Smooth muscle cell (in vitro differentiated cells): ENCODE measurements at regions not wholly inside any gene's neighbourhood (a gene's known extent, or its start where the extent isn't known, plus 50 kb on each side); places are given as distances from the start of the nearest gene placed in this dataset.
"Not testable (repeated sequence)": the region's sequence is repeated elsewhere in the genome, so short reads cannot be mapped to it uniquely, and the experiment has no call there.

ENCODE experiments used
- DNase-seq: peaks from one replicate; lab custom pipeline; 2025; ENCODE audit not compliant: unreplicated experiment; lab: John Stamatoyannopoulos, UW
- H2AFZ ChIP-seq: fragments of 200-600 bp; sonication (generic); 2 replicates; pipeline ENCODE4 v1.6.0; 2016; ENCODE audit warnings: antibody characterized with exemption, low read depth, mild to moderate bottlenecking
- H3F3A ChIP-seq: fragments of 200-600 bp; sonication (generic); 2 replicates; pipeline ENCODE4 v1.6.0; 2017; ENCODE audit warnings: antibody characterized with exemption, low read depth
- H3K27ac ChIP-seq: fragments of 200-600 bp; sonication (generic); 2 replicates; pipeline ENCODE4 v1.5.1; 2016; ENCODE audit warnings: low read depth, mild to moderate bottlenecking
- H3K27me3 ChIP-seq: fragments of 200-600 bp; sonication (generic); 2 replicates; pipeline ENCODE4 v1.6.1; 2016; ENCODE audit warnings: low read depth, mild to moderate bottlenecking
- H3K36me3 ChIP-seq: fragments of 200-600 bp; sonication (generic); 2 replicates; pipeline ENCODE4 v1.5.1; 2016; ENCODE audit warnings: low read depth
- H3K4me1 ChIP-seq: fragments of 200-600 bp; sonication (generic); 2 replicates; pipeline ENCODE4 v1.5.1; 2016; ENCODE audit warnings: low read depth
- H3K4me2 ChIP-seq: fragments of 200-600 bp; sonication (generic); 2 replicates; pipeline ENCODE4 v1.6.0; 2016; ENCODE audit warnings: mild to moderate bottlenecking
- H3K4me3 ChIP-seq: fragments of 200-600 bp; sonication (generic); 2 replicates; pipeline ENCODE4 v1.5.1; 2016; ENCODE audit warnings: mild to moderate bottlenecking
- H3K79me2 ChIP-seq: fragments of 200-600 bp; sonication (generic); 2 replicates; pipeline ENCODE4 v1.6.0; 2016; ENCODE audit warnings: low read depth, mild to moderate bottlenecking
- H3K9ac ChIP-seq: fragments of 200-600 bp; sonication (generic); 2 replicates; pipeline ENCODE4 v1.6.0; 2016; ENCODE audit warnings: low read depth
- H3K9me3 ChIP-seq: fragments of 200-600 bp; sonication (generic); replicated peaks from 2 replicates; pipeline ENCODE4 v1.5.1; 2016; ENCODE audit warnings: low read depth
- H4K20me1 ChIP-seq: fragments of 200-600 bp; sonication (generic); 2 replicates; pipeline ENCODE4 v1.6.0; 2016; ENCODE audit warnings: low read depth
- WGBS: methylation state at CpG from one replicate; pipeline ENCODE4 v1.1.7; 2016; ENCODE audit warnings: low lambda C conversion rate; 5-methylcytosine and 5-hydroxymethylcytosine counted together
- TF ChIP-seq, protein P1 (sequence below): fragments of 200-600 bp; sonication (generic); IDR thresholded peaks from 2 replicates; pipeline ENCODE4 v1.5.1; 2017; ENCODE audit warnings: borderline replicate concordance, mild to moderate bottlenecking, antibody characterized with exemption; ENCODE audit not compliant: insufficient read depth, poor library complexity, severe bottlenecking

- WGBS, result 90% methylated on average over 2 of the region's 2 CpGs
- no peak for DNase-seq
- TF ChIP-seq, protein P1, sequence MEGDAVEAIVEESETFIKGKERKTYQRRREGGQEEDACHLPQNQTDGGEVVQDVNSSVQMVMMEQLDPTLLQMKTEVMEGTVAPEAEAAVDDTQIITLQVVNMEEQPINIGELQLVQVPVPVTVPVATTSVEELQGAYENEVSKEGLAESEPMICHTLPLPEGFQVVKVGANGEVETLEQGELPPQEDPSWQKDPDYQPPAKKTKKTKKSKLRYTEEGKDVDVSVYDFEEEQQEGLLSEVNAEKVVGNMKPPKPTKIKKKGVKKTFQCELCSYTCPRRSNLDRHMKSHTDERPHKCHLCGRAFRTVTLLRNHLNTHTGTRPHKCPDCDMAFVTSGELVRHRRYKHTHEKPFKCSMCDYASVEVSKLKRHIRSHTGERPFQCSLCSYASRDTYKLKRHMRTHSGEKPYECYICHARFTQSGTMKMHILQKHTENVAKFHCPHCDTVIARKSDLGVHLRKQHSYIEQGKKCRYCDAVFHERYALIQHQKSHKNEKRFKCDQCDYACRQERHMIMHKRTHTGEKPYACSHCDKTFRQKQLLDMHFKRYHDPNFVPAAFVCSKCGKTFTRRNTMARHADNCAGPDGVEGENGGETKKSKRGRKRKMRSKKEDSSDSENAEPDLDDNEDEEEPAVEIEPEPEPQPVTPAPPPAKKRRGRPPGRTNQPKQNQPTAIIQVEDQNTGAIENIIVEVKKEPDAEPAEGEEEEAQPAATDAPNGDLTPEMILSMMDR, result no peak
Observed at GRCh38 chr5:105616599-105616998, 2054.0 kb upstream of the NUDT12 start.

DNA sequence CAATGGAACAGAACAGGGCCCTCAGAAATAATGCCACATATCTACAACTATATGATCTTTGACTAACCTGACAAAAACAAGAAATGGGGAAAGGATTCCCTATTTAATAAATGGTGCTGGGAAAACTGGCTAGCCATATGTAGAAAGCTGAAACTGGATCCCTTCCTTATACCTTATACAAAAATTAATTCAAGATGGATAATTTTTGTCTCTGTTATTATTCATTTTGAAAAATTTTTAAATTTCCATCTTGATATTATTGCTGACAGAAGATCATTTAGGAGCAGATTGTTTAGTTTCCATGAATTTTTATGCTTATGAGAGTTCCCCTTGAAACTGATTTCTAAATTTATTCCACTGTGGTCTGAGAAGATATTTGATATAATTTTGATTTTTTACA, 2039.8 kb upstream of the NUDT12 start:
- peaks cover 22% of the 10 kb centered on the region for H3K9me3 ChIP-seq
- not testable (repeated sequence) for H2AFZ ChIP-seq, H4K20me1 ChIP-seq, H3K4me1 ChIP-seq, H3K79me2 ChIP-seq, H3F3A ChIP-seq, H3K4me3 ChIP-seq, H3K9ac ChIP-seq, H3K4me2 ChIP-seq, DNase-seq, H3K27ac ChIP-seq, H3K36me3 ChIP-seq, H3K27me3 ChIP-seq

More at GRCh38 chr5:105616599-105616998, 2054.0 kb upstream of the NUDT12 start:
- H3K27ac ChIP-seq, result no peak overlapping the region
- H3K79me2 ChIP-seq, result no peaks in the 10 kb centered on the region
- H3K9me3 ChIP-seq, result no peaks in the 10 kb centered on the region
- no peak overlapping the region for H3K4me2 ChIP-seq
- H4K20me1 ChIP-seq, result no peaks in the 10 kb centered on the region
- no peak overlapping the region for H3K9ac ChIP-seq
- H3K4me3 ChIP-seq, result no peak overlapping the region
- no peak overlapping the region for H2AFZ ChIP-seq
- H3K4me1 ChIP-seq, result no peaks in the 10 kb centered on the region
- no peaks in the 10 kb centered on the region for H3F3A ChIP-seq
- H3K36me3 ChIP-seq, result no peaks in the 10 kb centered on the region
- no peaks in the 10 kb centered on the region for H3K27me3 ChIP-seq

DNA sequence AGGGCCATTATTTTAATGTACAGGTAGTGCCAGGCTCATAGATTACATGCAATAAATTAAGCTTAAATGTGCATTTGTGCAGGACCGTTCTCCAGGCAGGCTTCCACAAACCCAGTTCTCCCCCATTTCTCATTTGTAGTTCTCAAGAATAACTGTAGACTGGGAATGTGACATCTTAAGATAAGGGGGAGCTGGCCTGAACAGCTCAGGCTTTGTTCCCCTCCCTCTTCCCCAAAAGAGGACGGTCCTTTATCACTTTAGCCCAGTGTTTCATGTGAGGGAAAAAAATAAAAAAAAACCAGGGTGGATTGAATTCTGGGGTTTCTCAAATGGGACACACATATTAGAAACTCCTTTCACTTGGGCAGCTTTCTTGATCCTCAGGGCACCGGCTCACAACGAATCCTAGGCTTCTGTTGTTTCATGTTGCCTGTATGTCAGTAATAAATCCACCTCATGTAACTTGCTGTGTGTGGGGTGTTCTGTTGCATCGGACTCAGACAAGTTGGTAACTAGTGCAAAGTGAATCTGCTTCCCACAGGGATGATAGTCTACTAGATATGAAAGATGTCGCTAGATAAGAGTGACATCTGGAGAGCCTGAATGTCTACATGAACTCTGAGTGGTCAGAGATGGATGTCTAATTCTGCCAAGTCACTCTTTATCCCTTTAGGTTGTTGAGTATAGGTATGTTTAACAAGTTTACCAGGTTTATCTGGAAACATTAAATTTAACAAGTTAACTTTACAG, 2030.6 kb upstream of the NUDT12 start:
- no peak for DNase-seq
- TF ChIP-seq, protein P1, result no peak
- no peaks in the 10 kb centered on the region for H3K36me3 ChIP-seq
- H3K79me2 ChIP-seq, result no peaks in the 10 kb centered on the region
- H3F3A ChIP-seq, result no peaks in the 10 kb centered on the region
- WGBS, result 80% methylated on average over 6 of the region's 6 CpGs
- H3K27me3 ChIP-seq, result no peaks in the 10 kb centered on the region
- no peak overlapping the region for H3K4me3 ChIP-seq
- H2AFZ ChIP-seq, result no peak overlapping the region
- H3K9me3 ChIP-seq, result no peaks in the 10 kb centered on the region
- H3K4me1 ChIP-seq, result no peaks in the 10 kb centered on the region
- no peak overlapping the region for H3K27ac ChIP-seq
- no peak overlapping the region for H3K4me2 ChIP-seq
- no peak overlapping the region for H3K9ac ChIP-seq
- H4K20me1 ChIP-seq, result no peaks in the 10 kb centered on the region

DNA sequence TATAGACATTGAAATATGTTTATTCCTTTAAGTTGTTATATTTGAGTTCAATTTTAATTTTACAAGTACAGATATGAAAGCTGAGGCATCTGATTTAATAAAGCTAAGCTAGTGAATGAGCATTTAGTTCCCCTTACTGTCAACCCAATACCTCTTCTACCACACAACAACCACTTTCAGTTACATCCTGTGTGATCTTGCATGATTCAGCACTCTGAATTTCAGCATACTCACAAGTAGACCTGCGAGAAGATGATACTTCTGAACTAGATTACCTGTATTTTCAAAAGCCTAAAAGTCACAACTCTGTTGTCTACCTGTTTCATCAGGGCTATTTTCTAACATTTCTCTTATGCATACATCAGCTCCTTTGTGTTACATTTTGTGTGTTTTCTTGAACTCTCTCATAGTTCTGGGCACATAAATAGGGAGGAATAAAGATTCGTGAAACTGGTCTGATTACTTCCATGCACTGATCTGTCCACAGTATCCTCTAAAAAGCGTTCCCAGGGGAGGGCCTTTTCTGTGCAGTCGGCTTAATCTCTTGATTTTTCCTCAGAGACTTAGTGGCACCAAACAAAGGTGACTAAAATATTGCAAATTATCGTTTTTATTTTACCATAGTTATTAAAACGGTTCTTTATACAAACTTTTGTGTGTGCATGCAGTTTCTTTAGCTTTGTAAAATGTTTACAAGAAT, 2025.5 kb upstream of the NUDT12 start:
- Histone ChIP-seq H2AFZ (peak overlapping the region; percentile 82), H3K9me3 (no peaks in the 10 kb centered on the region), H3K36me3 (no peaks in the 10 kb centered on the region)

More for the DNA sequence above, 2025.5 kb upstream of the NUDT12 start:
- Histone ChIP-seq H3K27me3 (no peaks in the 10 kb centered on the region), H3K4me2 (no peak overlapping the region), H3K9ac (no peak overlapping the region), H3K4me1 (no peaks in the 10 kb centered on the region), H3F3A (no peaks in the 10 kb centered on the region), H3K79me2 (no peaks in the 10 kb centered on the region), H3K4me3 (no peak overlapping the region), H4K20me1 (no peaks in the 10 kb centered on the region), H3K27ac (no peak overlapping the region)
- TF ChIP-seq, protein P1, result no peak
- DNase-seq, result no peak
- 75% methylated on average over 6 of the region's 6 CpGs for WGBS
